Colonic mucosa (tissue), 4 donors: ENCODE measurements at regions not wholly inside any gene's neighbourhood (a gene's known extent, or its start where the extent isn't known, plus 50 kb on each side); places are given as distances from the start of the nearest gene placed in this dataset.

Experiments used
- DNase-seq: peaks from one replicate; pipeline ENCODE4 v3.0.0-alpha.2; 2020
- H3K27ac ChIP-seq: fragments of 200-600 bp; one replicate; pipeline ENCODE4 v1.8.0; 2021
- H3K27me3 ChIP-seq: fragments of 200-600 bp; one replicate; pipeline ENCODE4 v1.8.0; 2021
- H3K36me3 ChIP-seq: fragments of 200-600 bp; one replicate; pipeline ENCODE4 v1.8.0; 2021
- H3K4me1 ChIP-seq: fragments of 200-600 bp; one replicate; pipeline ENCODE4 v1.8.0; 2021; ENCODE audit warnings: mild to moderate bottlenecking
- H3K4me3 ChIP-seq: fragments of 200-600 bp; one replicate; pipeline ENCODE4 v1.8.0; 2021
- H3K9ac ChIP-seq, 2 donors: one replicate each; pipeline ENCODE4 v1.7.0; 2013; ENCODE audit warnings: control low read depth in 2 of 2, low read depth in 2 of 2, low read length in 2 of 2
- H3K9me3 ChIP-seq: fragments of 200-600 bp; one replicate; pipeline ENCODE4 v1.8.0; 2021
- intact Hi-C: fragments of 100-400 bp; cut with DNase I; formaldehyde crosslinking; loops from one replicate; pipeline ENCODE4 v1.14.1; 2022
- TF ChIP-seq, protein P1 (sequence below): fragments of 200-600 bp; IDR thresholded peaks from one replicate; pipeline ENCODE4 v1.8.0; 2022; ENCODE audit warnings: antibody characterized with exemption, mild to moderate bottlenecking
- donor health status: healthy.
- donor health status: DM: no; HTN: no; CAD: no.
- donor health status: DM: no; HTN: no; CAD: no.

GRCh38 chr15:56786966-56787365 is 53.7 kb upstream of the ZNF280D start:
- Histone ChIP-seq H3K27ac (no peak overlapping the region), H3K9me3 (no peaks in the 10 kb centered on the region), H3K36me3 (no peaks in the 10 kb centered on the region), H3K27me3 (no peaks in the 10 kb centered on the region), H3K4me1 (no peaks in the 10 kb centered on the region), H3K9ac (no peak overlapping the region), H3K4me3 (no peak overlapping the region)
- no peak for DNase-seq
- TF ChIP-seq, protein P1, sequence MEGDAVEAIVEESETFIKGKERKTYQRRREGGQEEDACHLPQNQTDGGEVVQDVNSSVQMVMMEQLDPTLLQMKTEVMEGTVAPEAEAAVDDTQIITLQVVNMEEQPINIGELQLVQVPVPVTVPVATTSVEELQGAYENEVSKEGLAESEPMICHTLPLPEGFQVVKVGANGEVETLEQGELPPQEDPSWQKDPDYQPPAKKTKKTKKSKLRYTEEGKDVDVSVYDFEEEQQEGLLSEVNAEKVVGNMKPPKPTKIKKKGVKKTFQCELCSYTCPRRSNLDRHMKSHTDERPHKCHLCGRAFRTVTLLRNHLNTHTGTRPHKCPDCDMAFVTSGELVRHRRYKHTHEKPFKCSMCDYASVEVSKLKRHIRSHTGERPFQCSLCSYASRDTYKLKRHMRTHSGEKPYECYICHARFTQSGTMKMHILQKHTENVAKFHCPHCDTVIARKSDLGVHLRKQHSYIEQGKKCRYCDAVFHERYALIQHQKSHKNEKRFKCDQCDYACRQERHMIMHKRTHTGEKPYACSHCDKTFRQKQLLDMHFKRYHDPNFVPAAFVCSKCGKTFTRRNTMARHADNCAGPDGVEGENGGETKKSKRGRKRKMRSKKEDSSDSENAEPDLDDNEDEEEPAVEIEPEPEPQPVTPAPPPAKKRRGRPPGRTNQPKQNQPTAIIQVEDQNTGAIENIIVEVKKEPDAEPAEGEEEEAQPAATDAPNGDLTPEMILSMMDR: no peak
- intact Hi-C loops: no loop called here

GRCh38 chr15:56783857-56784661 is 50.8 kb upstream of the ZNF280D start:
- Histone ChIP-seq H3K9me3 (no peaks in the 10 kb centered on the region), H3K27me3 (no peaks in the 10 kb centered on the region), H3K36me3 (no peaks in the 10 kb centered on the region), H3K4me1 (no peaks in the 10 kb centered on the region), H3K4me3 (no peak overlapping the region), H3K27ac (no peak overlapping the region), H3K9ac (no peak overlapping the region)
- TF ChIP-seq, protein P1: no peak
- DNase-seq: no peak
- intact Hi-C loops: no loop called here

- H3K4me3 ChIP-seq: no peak overlapping the region
- no peak overlapping the region for H3K9ac ChIP-seq
- no peaks in the 10 kb centered on the region for H3K27me3 ChIP-seq
- no peak for DNase-seq
- H3K27ac ChIP-seq: no peak overlapping the region
- intact Hi-C loops: no loop called here
- TF ChIP-seq, protein P1: no peak
- no peaks in the 10 kb centered on the region for H3K36me3 ChIP-seq
- no peaks in the 10 kb centered on the region for H3K4me1 ChIP-seq
- H3K9me3 ChIP-seq: no peaks in the 10 kb centered on the region
Measured at GRCh38 chr15:56783156-56783856, 50.0 kb upstream of the ZNF280D start.
